ENCODE measurements at regions not wholly inside any gene's neighbourhood (a gene's known extent, or its start where the extent isn't known, plus 50 kb on each side); places are given as distances from the start of the nearest gene placed in this dataset.

DNA sequence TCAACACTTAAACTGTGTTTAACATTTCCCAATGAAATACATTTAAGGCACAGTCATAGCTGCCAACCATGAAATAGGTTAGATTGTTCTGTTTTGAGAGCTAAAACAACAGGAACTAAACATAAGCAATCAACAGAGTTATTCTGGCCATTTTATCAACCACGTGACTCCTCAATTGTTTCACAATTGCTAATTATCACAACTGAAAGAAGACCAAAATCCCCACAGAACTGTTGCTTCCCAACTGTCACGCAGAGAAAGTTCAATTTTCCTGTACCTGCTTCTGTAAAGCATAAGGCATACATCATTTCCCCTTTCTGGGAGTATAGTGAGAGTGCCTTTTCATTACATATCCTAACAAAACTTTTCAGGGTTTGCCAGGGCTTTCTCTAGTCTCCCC lies 248.6 kb downstream of the EPHA4 start:
- Histone ChIP-seq H3K23ac (ENCODE audit: low read length) (no peak overlapping the region), H4K8ac (ENCODE audit: low read depth, low read length) (no peak overlapping the region), H3K36me3 (ENCODE audit: control insufficient read depth, insufficient read depth, low read length) (no peaks in the 10 kb centered on the region), H3K27ac (ENCODE audit: low read depth, low read length) (no peak overlapping the region), H2BK5ac (ENCODE audit: low read length) (no peak overlapping the region), H3K27me3 (ENCODE audit: insufficient read depth, low read length, poor library complexity) (no peaks in the 10 kb centered on the region), H2BK120ac (ENCODE audit: low read depth, low read length) (no peak overlapping the region), H3K9ac (ENCODE audit: low read length) (no peak overlapping the region), H3K4me2 (ENCODE audit: low read length) (no peak overlapping the region), H3K18ac (ENCODE audit: low read length) (no peak overlapping the region), H2AK5ac (ENCODE audit: low read length) (no peak overlapping the region), H3K4ac (ENCODE audit: low read depth, low read length) (no peak overlapping the region), H3K79me2 (ENCODE audit: control insufficient read depth, insufficient read depth, low read length) (no peaks in the 10 kb centered on the region), H4K5ac (ENCODE audit: low read length) (no peak overlapping the region), H3K4me1 (ENCODE audit: control insufficient read depth, low read depth, low read length) (no peaks in the 10 kb centered on the region), H3K4me3 (ENCODE audit: low read length) (no peak overlapping the region), H3K56ac (ENCODE audit: low read length) (no peak overlapping the region), H3K79me1 (ENCODE audit: low read length) (no peaks in the 10 kb centered on the region), H2BK15ac (replicated peaks; ENCODE audit: low read depth) (no peak overlapping the region)
- no peak for DNase-seq
- no CpG with 5 or more reads among the region's 2 CpGs for WGBS (ENCODE audit: extremely low coverage, insufficient coverage, low lambda C conversion rate)

DNA sequence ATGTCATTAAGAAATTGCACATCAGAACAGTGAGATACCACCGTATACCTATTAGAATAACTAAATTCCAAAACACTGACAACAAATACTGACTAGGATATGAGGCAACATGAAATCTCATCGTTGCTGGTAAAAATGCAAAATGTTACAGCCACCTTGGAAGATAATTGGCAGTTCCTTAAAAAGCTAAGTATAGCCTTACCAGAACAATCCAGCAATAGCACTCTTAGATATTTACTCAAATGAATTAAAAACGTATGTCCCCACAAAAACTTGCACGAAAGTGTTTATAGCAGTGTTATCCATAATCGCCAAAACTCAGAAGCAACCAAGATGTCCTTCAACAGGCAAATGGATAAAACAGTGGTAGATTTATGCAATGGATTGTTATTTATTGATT lies 241.7 kb downstream of the EPHA4 start:
- Histone ChIP-seq H3K27ac (ENCODE audit: low read depth, low read length) (no peak overlapping the region), H3K4me2 (ENCODE audit: low read length) (no peak overlapping the region), H2BK120ac (ENCODE audit: low read depth, low read length) (no peak overlapping the region), H3K56ac (ENCODE audit: low read length) (no peak overlapping the region), H3K23ac (ENCODE audit: low read length) (no peak overlapping the region), H3K4ac (ENCODE audit: low read depth, low read length) (no peak overlapping the region), H2BK15ac (replicated peaks; ENCODE audit: low read depth) (no peak overlapping the region), H3K4me1 (ENCODE audit: control insufficient read depth, low read depth, low read length) (no peaks in the 10 kb centered on the region), H4K5ac (ENCODE audit: low read length) (no peak overlapping the region), H3K79me2 (ENCODE audit: control insufficient read depth, insufficient read depth, low read length) (no peaks in the 10 kb centered on the region), H2BK5ac (ENCODE audit: low read length) (no peak overlapping the region), H2AK5ac (ENCODE audit: low read length) (no peak overlapping the region), H3K36me3 (ENCODE audit: control insufficient read depth, insufficient read depth, low read length) (no peaks in the 10 kb centered on the region), H3K79me1 (ENCODE audit: low read length) (no peaks in the 10 kb centered on the region), H3K27me3 (ENCODE audit: insufficient read depth, low read length, poor library complexity) (no peaks in the 10 kb centered on the region), H4K8ac (ENCODE audit: low read depth, low read length) (no peak overlapping the region), H3K4me3 (ENCODE audit: low read length) (no peak overlapping the region), H3K9ac (ENCODE audit: low read length) (no peak overlapping the region), H3K18ac (ENCODE audit: low read length) (no peak overlapping the region)
- no peak for DNase-seq
- no CpG with 5 or more reads among the region's 5 CpGs for WGBS (ENCODE audit: extremely low coverage, insufficient coverage, low lambda C conversion rate)

DNA sequence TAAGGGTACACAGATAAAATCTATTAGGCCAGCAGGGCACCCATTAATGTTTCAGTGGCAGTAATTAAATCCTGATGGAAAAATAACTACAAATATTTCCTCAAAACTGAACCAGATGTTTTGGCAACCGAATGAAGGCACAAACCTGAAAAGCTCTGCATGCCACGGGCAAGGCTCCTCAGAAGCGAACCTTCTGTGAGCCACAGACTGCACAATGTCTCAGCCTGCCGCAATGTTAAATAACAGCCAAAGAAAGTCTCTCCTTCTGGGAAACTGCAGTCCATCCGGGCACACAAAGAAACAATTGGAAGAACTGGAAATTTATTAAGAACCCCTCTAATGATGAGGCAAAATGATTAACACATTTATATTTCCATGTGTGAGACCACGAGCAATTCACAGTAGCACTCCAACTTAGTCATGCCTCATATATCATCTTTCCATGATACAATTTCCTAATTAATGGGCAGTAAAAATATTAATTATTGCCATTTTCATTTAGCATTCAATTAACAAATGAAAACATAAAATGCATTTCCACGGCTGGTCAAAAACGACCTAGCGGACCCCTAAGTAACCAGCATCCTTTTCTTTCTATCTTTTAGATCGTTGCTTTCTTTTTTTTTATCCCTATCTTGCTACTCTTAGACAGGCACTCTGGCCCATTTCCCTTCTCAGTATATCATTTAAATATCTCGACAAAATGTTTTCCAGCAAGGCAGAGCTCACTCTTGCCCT lies 237.5 kb downstream of the EPHA4 start:
- Histone ChIP-seq H4K8ac (ENCODE audit: low read depth, low read length) (no peak overlapping the region), H3K27ac (ENCODE audit: low read depth, low read length) (no peak overlapping the region), H3K27me3 (ENCODE audit: insufficient read depth, low read length, poor library complexity) (no peaks in the 10 kb centered on the region), H3K4me2 (ENCODE audit: low read length) (no peak overlapping the region), H3K9ac (ENCODE audit: low read length) (no peak overlapping the region), H3K36me3 (ENCODE audit: control insufficient read depth, insufficient read depth, low read length) (no peaks in the 10 kb centered on the region), H3K18ac (ENCODE audit: low read length) (peak overlapping the region; percentile 60), H3K4me3 (ENCODE audit: low read length) (no peak overlapping the region), H3K56ac (ENCODE audit: low read length) (no peak overlapping the region), H2BK120ac (ENCODE audit: low read depth, low read length) (no peak overlapping the region), H2BK15ac (replicated peaks; ENCODE audit: low read depth) (no peak overlapping the region), H3K4ac (ENCODE audit: low read depth, low read length) (no peak overlapping the region), H3K4me1 (ENCODE audit: control insufficient read depth, low read depth, low read length) (no peaks in the 10 kb centered on the region), H4K5ac (ENCODE audit: low read length) (no peak overlapping the region), H3K79me1 (ENCODE audit: low read length) (no peaks in the 10 kb centered on the region), H3K79me2 (ENCODE audit: control insufficient read depth, insufficient read depth, low read length) (no peaks in the 10 kb centered on the region), H3K23ac (ENCODE audit: low read length) (no peak overlapping the region), H2AK5ac (ENCODE audit: low read length) (no peak overlapping the region), H2BK5ac (ENCODE audit: low read length) (no peak overlapping the region)
- WGBS (ENCODE audit: extremely low coverage, insufficient coverage, low lambda C conversion rate) = no CpG with 5 or more reads among the region's 11 CpGs
- DNase-seq = no peak

DNA sequence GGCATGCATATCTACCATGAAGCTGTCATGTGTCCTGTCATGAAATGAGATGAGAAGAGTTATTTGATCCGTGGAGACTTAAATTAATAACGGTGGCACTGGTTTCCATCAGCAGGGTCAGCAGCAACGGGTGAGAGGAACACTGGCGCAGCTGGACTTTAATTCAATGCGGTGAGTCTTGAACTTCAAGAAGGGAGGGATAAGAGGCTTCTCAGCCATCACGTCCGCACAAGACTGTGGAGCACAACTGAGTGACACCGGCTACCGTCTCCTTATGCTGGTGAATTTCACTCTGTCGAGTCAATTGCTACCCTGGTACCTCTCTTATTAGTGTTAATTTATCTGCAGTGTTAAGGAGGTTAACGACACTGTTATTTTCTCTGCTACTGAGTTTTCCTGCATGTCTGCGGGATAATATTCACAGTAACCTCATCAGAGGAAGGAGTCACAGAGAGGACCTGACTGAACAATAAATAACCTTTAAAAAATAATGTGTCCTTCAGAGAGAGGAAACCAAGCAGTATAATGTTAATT lies 236.8 kb downstream of the EPHA4 start:
- H3K79me1 ChIP-seq (ENCODE audit: low read length) = no peaks in the 10 kb centered on the region
- no peak overlapping the region for H2AK5ac ChIP-seq (ENCODE audit: low read length)
- no peak overlapping the region for H3K23ac ChIP-seq (ENCODE audit: low read length)
- no peak overlapping the region for H3K4me2 ChIP-seq (ENCODE audit: low read length)
- no peak overlapping the region for H3K18ac ChIP-seq (ENCODE audit: low read length)
- no peak overlapping the region for H3K9ac ChIP-seq (ENCODE audit: low read length)
- H3K4ac ChIP-seq (ENCODE audit: low read depth, low read length) = no peak overlapping the region
- H3K27me3 ChIP-seq (ENCODE audit: insufficient read depth, low read length, poor library complexity) = no peaks in the 10 kb centered on the region
- H2BK15ac ChIP-seq (replicated peaks; ENCODE audit: low read depth) = no peak overlapping the region
- H3K79me2 ChIP-seq (ENCODE audit: control insufficient read depth, insufficient read depth, low read length) = no peaks in the 10 kb centered on the region
- H3K36me3 ChIP-seq (ENCODE audit: control insufficient read depth, insufficient read depth, low read length) = no peaks in the 10 kb centered on the region
- no peak overlapping the region for H4K8ac ChIP-seq (ENCODE audit: low read depth, low read length)
- H2BK120ac ChIP-seq (ENCODE audit: low read depth, low read length) = no peak overlapping the region
- H3K27ac ChIP-seq (ENCODE audit: low read depth, low read length) = no peak overlapping the region
- DNase-seq = no peak
- no CpG with 5 or more reads among the region's 12 CpGs for WGBS (ENCODE audit: extremely low coverage, insufficient coverage, low lambda C conversion rate)
- H3K4me1 ChIP-seq (ENCODE audit: control insufficient read depth, low read depth, low read length) = no peaks in the 10 kb centered on the region
- no peak overlapping the region for H3K56ac ChIP-seq (ENCODE audit: low read length)
- no peak overlapping the region for H2BK5ac ChIP-seq (ENCODE audit: low read length)
- no peak overlapping the region for H4K5ac ChIP-seq (ENCODE audit: low read length)
- no peak overlapping the region for H3K4me3 ChIP-seq (ENCODE audit: low read length)

DNA sequence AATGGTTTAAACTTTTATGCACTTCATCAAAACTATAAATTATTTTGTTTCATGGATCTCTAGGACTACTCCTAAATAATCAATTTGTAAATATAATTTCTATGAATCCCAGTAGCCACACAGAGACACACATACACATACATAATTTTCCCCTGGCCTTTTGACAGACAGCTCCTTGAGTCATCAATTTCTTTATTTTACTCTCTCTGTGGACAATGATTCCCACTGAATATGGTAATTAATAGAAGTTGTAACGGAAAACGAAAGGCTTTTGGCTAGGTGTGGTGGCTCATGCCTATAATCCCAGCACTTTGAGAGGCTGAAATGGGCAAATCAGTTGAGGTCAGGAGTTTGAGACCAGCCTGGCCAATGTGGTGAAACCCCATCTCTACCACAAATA lies 235.1 kb downstream of the EPHA4 start:
- Histone ChIP-seq H3K4me1 (ENCODE audit: control insufficient read depth, low read depth, low read length) (no peaks in the 10 kb centered on the region), H3K36me3 (ENCODE audit: control insufficient read depth, insufficient read depth, low read length) (no peaks in the 10 kb centered on the region), H2BK5ac (ENCODE audit: low read length) (no peak overlapping the region), H3K4ac (ENCODE audit: low read depth, low read length) (no peak overlapping the region), H3K27ac (ENCODE audit: low read depth, low read length) (no peak overlapping the region), H3K79me1 (ENCODE audit: low read length) (no peaks in the 10 kb centered on the region), H4K8ac (ENCODE audit: low read depth, low read length) (no peak overlapping the region), H3K27me3 (ENCODE audit: insufficient read depth, low read length, poor library complexity) (no peaks in the 10 kb centered on the region), H3K4me3 (ENCODE audit: low read length) (no peak overlapping the region), H3K18ac (ENCODE audit: low read length) (no peak overlapping the region), H3K9ac (ENCODE audit: low read length) (no peak overlapping the region), H2BK15ac (replicated peaks; ENCODE audit: low read depth) (no peak overlapping the region), H3K4me2 (ENCODE audit: low read length) (no peak overlapping the region), H3K23ac (ENCODE audit: low read length) (no peak overlapping the region), H3K56ac (ENCODE audit: low read length) (no peak overlapping the region), H2AK5ac (ENCODE audit: low read length) (no peak overlapping the region), H3K79me2 (ENCODE audit: control insufficient read depth, insufficient read depth, low read length) (no peaks in the 10 kb centered on the region), H2BK120ac (ENCODE audit: low read depth, low read length) (no peak overlapping the region), H4K5ac (ENCODE audit: low read length) (no peak overlapping the region)
- no peak for DNase-seq
- WGBS (ENCODE audit: extremely low coverage, insufficient coverage, low lambda C conversion rate) = no CpG with 5 or more reads among the region's 2 CpGs

Measured in mesendoderm (in vitro differentiated cells).